Fibroblast of skin of scalp (primary cell): ENCODE measurements at regions not wholly inside any gene's neighbourhood (a gene's known extent, or its start where the extent isn't known, plus 50 kb on each side); places are given as distances from the start of the nearest gene placed in this dataset.
"Not testable (repeated sequence)": the region's sequence is repeated elsewhere in the genome, so short reads cannot be mapped to it uniquely, and the experiment has no call there.

Source experiments
- DNase-seq: peaks from one replicate; pipeline ENCODE4 v3.0.0-alpha.2; 2013

DNA sequence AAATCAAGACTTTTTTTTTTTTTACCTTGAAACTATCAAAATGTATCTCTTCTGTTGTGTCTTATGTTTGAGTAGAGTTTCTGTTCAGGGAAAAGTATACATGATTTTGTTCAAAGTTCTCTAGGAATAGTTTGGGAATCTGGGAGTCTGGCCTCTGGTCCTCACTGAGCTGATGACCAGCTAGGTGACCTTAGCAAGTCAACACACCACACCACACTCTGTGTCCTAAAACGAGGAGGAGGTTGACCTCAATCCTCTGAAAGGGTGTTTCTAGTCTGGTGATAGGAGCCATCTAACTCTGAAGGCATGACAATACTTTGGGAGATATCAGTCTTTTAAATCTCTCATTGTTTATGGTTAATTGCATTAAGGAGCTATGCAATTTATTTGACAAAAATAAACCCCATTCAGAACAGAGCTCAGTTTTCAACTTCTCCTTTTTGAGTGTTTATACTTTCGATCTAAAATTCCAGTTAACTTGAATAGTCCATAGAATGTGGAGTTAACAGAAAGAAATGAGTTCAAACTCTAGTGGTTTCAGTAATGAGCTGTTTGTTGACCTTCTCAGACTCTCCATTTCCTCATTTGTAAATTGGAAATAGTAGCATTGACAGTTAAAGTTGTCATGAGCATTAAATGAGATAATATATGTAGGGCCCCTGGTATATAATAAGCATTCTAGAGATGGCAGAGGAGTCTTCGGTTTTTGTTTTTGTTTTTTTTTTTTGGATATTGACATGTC lies 112.2 kb upstream of the LRRN1 start:
- no peak for DNase-seq

DNA sequence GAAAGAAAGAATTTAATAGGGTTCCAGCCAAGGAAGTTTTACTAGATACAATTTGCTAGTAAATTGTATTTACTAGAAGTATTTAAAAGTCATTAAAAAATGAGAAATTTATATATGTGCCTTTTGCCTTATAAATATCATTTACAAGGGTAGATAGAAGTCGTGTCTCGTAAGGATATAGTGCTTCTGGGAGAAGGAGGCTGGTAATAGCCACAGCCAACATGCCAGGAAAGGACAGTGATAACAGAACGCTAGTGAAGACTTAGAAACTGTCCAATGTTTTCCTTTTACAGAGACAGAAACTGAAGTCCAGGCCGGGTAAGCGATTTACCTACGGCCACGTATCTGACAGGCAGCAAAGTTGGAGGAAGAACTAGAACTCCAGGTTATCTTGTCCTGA lies 113.5 kb upstream of the LRRN1 start:
- no peak for DNase-seq

DNA sequence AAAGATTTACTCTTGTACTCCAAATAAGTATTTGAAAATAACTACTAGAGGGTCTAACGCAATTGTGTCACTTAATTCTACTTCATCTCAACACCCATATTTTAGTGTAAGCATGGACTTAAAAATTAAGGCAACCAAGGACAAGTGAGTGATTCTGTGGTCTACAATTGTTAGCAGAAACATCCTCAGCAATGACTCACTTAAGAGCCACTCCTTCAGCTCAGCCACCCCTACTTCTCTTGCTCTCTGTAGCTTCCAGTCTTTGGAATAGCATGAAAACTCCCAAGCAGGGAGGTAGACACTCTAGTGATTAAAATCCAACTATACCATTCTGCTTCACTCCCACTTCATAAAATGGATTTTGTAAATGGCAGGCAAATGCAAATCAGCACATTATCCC lies 116.0 kb upstream of the LRRN1 start:
- DNase-seq, result peak; percentile 6

DNA sequence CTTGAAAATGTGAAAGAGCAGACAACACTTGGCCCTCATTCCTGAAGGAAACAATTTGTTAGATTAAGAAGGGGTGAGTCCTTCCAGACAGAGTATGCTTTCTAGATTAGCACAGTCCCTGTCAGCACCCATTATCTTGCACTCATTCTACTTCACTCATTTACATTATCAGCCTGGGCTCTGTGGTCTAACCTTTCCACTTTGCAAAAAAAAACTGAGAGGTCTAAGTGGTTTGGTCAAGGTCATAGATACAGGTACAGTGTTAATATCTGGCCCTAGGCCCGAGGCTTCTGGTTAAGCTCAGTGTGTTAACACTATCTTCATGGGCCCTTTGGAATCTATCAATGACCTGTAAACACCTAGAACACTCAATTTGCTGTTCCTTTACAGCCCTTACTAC lies 123.4 kb upstream of the LRRN1 start:
- no peak for DNase-seq

DNA sequence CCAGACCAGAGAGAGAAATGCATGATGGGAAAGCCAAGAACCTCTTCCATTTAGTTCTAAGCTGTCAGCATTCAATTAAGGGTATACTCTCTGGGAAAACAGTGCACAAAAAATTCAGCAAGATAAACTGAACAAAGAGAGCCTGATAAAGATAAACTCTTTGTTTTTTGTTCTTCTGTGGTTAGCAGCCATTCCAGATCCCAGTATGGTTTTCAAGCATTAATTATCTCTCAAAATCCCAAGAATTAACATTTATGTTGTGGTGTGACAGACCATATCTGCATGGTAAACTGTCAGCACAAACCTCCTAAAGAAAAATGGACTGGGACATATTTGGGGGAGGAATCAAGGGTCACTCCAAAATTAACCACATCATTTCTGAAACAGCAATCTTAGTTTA lies 124.0 kb upstream of the LRRN1 start:
- DNase-seq, result no peak

DNA sequence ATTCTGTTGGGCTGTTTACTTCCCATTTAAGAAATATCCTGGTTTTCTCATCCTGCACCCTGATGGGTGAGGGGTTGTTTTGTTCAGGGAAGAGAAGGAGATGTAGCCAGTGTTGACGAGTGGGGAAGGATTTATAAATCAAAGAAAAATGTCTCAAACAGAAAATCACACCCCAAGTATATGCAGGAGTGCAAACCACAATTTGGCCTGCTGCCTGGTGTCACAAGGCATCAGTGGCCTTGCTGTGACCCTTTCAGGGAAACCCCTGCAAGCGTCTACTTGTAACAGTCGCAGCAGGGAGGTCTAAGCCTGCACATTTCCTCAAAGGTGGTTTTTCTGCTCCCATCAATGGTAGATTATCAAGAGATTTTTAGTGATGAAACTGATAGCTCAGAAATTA lies 132.6 kb upstream of the LRRN1 start:
- peak; percentile 8 for DNase-seq

DNA sequence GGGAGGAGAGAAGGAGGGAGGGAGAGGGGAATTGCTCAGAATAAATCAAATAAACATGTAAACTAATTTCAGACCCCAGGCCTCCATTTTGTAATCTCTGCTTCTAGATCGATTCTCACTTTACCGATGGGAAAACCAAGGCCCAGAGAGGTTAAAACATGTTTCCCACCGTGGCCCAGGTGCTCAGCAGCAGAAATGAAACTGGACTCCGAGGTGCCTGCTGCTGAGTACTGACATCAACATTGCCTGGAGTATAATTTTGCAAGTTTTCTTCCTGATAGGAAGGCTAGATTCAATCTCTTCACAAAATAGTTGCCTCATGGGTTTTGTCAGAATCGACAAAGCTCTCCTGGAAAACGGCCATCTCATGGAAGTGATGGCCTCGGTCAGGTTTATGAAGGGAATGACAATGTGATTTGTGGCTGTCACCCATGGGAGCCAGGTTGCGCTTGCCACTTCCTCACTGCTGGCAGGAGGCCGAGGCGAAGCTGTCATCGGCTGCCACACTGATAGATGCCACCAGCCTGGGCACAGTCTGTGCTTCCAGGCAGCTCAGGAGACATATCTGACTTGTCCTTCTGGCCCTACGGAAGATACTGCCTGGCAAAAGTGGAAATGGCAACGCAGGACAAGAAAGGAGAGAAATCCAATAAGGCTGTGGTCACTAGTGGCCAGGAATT lies 133.1 kb upstream of the LRRN1 start:
- DNase-seq, result no peak

DNA sequence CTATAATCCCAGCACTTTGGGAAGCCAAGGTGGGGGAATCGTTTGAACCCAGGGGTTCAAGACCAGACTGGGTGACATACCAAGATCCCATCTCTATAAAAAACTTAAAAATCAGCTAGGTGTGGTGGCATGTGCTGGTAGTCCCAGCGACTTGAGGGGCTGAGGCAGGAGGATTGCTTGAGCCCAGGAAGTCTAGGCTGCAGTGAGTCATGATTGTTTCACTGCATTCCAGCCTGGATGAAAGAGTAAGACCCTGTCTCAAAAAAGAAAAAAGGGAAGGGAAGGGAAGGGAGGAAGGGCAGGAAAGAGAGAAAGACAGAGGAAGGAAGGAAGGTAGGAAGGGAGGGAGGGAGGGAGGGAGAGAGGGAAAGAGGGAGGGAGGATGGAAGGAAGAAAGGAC lies 133.7 kb upstream of the LRRN1 start:
- peak; percentile 37 for DNase-seq

DNA sequence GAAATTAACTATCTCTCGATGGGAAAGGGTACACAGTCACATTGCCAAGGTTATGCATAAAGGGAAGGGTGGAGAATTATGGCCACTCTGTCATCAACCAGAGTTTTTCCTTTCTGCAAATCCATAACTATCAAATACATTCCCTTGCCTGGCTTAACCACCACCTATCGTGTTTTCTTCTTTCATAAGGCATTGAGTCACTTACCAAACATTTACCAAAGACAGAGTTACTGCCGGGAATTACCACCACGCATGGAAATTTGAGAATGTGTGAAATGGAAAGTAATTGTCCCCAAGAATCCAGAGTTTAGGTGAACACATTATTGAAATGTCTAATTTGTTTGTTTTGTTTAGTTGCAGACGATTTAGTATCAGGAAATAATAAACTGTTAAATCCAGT lies 134.3 kb upstream of the LRRN1 start:
- DNase-seq, result peak; percentile 69

DNA sequence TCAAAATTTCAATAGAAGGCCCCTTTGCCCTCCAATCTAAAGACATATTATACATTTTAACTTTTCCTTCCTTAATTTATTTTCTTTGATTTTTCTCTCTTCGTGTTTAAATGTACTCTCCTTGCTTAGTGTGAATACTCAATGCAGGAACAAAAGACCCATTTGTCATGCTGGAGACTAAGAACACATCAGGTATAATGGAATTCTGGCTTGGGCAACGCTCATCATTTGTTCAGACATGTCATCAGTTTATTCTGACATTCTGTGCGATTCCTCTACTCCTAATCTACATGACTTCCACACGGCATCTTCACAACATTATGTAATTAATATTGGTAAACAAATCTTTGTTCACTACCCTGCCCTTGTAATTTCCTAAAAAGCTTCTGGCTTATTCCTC lies 136.6 kb upstream of the LRRN1 start:
- no peak for DNase-seq

DNA sequence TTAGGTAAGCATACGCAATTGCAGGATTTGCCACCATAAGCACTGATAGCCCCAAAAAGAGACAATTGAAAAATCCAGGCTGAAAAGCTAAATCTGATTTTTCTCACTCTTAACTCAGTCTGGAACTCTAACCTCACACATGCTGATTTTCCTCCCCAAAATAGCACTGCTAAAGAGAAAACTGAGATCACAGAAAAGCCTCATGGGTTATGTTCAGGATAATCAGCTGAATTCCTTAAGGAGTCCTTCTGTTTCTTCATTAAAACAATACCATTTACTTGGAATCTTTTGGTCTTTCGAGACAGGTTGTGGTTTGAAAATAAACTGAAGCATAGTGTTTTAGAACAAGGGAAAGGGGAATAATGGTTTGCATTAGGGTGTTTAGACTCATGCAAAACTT lies 144.3 kb upstream of the LRRN1 start:
- DNase-seq, result no peak

DNA sequence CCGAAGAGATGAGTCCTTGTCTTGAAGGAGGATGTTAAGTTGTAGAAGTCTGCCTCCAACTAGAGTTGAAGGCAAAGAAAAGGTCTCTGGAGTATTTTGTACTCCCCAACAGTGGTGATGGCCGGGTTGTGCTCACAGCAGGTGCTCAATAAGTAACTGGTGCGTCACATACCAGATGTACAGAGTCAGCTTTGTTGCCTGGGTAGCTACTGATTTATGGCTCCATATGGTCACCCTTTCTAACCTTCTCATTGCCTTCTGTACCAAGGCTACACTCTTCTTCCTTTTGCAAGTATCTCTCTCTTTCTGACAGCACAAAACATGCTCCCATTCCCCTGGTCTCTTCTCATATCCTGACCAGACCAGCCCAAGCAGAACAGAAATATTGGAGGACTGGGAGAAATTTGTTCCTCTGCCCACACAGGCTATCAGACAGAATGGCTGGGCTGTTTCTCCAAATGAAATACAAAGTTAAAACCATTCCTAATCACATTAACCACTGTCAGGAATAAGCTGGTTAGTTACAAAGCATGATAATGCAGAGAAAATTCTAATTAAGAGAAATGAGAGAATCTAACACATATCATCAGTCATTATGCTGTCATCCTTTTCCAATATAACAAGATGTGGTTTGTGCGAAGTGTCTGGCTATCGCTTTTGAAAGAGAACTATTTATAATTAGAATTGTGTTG lies 150.1 kb upstream of the LRRN1 start:
- peak; percentile 19 for DNase-seq

DNA sequence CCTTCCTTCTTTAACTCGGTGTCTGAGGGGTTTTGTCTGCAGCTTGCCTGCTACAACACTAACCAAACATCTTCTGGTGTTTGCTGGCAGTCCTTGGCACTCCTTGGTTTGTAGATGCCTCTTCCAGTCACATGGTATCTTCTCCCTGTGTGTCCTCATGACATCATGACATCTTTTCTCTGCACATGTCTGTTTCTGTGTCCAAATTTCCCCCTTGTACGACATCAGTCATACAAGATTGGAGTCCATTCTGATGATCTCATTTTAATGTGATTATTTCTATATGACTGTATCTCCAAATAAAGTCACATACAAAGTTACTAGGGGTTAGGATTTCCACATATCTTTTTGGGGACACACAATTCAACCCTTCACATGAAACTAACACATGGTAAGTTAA lies 152.3 kb upstream of the LRRN1 start:
- peak; percentile 14 for DNase-seq

DNA sequence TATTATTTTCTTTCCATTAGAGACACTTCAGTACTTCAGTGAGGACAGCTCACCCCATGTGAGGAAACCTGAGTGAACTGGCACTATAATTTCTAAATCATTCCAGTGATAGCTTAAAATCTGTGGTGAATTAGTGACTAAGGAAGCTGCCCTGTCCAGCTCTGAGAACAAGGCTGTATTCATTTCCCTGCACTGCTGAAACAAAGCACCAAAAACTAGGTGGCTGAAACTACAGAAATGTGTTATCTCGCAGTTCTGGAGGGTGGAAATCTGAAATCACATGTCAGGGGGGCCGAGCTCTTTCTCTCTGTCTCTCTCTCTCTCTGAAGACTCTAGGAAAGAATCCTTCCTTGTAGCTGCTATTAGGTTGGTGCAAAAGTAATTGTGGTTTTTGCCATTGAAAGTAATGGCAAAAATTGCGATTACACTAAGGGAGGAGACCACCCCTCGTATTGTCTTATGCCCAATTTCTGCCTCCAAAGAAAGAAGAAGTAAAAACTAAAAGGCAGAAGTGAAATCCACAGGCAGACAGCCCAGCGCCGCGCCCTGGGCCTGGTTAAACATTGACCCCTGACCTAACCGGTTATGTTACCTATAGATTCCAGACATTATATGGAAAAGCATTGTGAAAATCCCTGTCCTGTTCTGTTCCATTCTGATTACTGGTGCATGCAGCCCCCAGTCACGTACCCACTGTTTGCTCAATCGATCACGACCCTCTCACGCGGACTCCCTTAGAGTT lies 153.0 kb upstream of the LRRN1 start:
- not testable (repeated sequence) for DNase-seq

DNA sequence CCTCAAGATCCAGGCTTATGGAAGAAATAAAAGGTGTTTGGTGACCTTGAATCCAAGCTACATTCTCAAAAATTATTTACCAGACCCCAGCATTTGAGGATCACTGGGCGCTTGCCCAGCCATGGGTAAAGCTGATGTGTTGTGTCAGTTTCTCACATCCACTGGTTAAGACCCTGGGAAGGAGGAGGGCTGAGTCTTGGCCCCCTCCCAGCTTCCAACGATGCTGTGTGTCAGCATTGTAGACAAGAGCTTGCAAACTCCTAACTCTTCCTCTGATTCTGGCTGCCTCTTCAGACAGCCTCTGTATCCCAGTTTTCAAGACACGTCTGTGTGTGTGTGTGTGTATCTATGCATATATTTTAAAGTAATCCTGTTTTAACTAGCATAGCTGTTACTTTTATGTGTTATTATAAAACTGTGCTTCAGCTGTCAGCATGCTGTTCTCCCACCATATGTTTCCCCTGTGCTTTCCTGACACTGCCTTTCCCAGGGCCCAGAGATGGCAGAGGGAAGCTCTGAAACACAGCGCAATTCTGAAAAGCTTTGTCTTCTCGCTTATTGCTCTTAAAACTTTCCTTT lies 157.3 kb upstream of the LRRN1 start:
- DNase-seq, result no peak

DNA sequence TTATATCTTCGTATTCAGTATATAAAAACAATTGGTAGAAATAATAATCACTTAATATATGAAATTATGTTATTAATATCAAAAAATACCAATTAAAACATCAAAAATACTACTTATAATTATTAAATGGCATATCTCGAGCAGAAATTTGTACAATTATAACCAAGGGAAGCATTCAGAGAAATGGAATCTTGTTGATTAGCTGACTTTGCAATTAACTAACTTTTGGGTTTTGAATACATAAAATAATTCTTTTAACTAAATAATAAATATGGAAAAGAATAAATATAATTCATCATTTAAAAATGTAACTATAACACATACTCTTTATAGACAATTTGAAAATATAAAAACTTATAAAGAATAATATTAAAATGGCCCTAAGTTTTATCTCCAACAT lies 160.2 kb upstream of the LRRN1 start:
- no peak for DNase-seq

DNA sequence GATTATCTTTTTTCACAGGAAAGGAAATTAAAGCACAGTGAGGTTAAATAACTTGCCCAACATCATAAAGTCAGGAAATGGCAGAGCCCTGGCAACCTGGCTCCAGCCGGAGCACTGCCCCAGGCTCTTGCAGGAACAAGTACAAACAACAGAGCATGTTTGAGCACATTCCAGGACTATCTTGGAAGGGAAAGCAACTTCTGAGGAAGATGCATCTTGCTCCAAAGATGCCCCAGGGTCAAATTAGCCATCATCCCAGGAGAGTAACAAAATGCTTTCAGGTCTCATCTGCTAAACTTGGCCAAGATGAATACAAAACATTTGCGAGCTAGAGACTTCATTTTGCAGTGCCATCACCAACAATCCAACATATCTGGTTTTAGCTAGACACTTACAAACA lies 162.4 kb upstream of the LRRN1 start:
- DNase-seq, result no peak

DNA sequence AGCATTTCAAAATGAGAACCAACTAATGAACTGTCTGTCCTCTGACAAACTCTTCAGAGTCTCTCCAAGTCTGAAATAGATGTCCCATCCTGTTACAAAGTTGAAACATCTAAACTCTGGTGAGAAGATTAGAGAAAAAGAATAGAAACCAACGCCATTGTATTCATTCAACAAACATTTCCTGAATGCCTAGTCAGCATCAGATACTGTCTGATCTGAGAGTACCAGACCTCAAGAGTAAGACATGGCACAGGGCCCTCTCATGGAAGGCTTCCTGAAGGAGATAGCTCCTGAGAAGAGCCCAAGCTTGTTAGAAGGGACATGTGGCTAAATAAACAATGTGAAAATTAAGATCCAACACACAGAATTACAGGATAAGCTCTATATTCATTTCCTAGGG lies 164.1 kb upstream of the LRRN1 start:
- DNase-seq, result no peak

DNA sequence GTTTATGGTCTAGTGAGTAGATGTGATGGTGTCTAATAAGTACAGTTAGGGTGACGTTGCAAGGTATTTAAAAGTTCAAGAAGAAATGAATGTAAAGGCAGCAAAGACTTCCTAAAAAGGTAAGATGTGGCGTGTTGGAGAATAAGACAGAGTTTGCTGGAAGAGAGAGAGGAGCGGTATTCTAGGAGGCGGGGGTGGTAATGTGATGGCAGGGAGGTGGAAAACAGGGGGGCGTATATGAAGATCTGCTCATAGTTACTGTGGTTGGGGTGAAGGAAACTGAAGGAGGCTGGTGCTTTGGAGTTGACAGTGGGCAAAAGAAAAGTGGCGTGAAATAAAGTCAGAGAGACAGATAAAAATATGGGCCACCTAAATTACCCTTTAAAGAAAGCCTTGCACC lies 164.9 kb upstream of the LRRN1 start:
- DNase-seq, result no peak

DNA sequence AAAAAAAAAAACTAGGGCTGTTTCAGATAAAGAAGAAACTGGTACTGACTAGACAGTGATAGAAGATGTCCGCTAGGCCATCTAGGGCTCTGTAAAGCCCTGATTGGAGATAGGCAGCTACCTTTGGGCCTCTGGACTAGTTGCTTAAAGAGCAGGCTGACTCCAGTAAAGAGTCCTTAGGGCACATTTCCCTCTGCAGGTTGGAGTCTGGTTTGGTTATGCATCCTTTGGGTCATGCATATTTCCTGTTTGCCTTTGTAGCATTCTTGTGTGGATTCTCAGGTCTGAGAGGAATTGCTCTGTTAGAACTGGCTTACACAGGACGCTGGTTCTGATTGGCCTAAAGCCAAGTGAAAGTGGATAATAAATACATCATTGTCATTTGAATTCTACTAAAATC lies 165.5 kb upstream of the LRRN1 start:
- DNase-seq, result no peak

DNA sequence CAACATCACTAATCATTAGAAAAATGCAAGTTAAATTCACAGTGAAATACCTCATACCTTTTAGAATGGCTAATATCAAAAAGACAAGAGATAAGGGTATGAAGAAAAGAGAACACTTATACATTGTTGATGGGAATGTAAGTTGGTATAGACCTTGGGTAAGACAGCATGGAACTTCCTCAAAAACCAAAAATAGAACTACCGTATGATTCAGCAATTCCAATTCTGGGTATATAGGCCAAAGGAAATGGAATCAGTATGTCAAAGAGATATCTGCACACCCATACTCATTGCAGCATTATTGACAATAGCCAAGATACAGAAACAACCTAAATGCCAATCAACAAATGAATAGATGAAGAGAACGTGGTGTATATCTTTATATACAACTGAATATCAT lies 166.8 kb upstream of the LRRN1 start:
- no peak for DNase-seq

DNA sequence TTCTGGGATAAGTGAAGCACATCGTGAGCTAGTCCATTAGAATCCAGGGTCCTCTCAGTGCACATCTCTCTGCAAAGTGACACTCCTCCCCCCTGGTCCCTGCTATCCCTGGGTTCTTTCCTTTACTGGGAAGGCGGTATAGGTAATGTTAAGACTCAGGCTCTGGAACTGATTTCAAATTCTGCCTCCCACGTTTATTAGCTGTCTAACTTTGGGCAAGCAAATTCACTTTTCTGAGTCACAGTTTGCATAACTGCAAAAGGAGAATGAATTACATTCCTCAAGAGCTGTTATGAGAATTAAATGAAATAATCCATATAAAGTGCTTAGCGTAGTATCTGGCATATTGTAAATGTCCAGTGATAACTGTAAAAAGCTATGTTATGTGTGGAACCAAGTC lies 168.1 kb upstream of the LRRN1 start:
- peak; percentile 7 for DNase-seq

DNA sequence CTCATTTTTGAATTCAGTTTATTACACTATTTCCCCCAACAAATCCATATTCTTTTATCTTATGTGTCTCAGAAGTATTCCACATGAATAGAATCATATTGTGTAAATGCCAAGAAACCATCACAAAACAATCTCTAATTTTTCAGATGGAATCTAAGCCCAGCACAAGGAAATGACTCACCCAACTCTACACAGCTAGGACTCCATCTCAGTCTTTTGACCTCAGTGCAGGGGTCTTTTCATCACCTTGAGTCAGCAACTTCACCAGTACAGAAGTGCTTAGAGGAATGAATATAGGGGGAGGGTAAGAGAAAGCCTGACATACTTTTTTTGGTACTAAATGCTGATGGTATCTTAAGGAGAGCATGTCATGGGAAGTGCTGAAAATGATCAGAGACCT lies 169.3 kb upstream of the LRRN1 start:
- peak; percentile 66 for DNase-seq
